ENCODE measurements at regions not wholly inside any gene's neighbourhood (a gene's known extent, or its start where the extent isn't known, plus 50 kb on each side); places are given as distances from the start of the nearest gene placed in this dataset.
"Not testable (repeated sequence)": the region's sequence is repeated elsewhere in the genome, so short reads cannot be mapped to it uniquely, and the experiment has no call there.

DNA sequence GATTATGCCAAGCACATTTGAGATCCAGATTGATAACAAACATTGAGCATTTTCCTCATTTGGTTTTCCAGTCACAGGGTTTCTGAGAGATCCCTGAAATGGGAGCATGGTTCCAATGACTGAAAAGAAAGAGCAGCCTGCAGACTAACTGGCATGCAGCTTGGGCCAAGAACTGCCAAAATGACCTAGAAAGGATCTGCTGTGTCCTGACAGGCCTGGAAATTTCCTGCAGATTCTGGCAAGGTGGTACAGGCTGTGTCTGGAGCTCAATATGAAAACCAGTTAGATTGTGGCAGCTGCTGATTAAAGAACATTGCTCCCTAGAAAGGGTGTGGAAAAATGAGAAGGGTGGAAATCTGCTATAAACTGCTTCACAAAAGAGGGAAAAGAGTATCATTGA, 417.3 kb downstream of the IPO8 start:
- no peaks in the 10 kb centered on the region for H3K4me1 ChIP-seq (ENCODE audit: insufficient read depth, low read length)
- no peaks in the 10 kb centered on the region for H3K9me3 ChIP-seq (ENCODE audit: insufficient read depth, low read depth, low read length)
- H3K36me3 ChIP-seq (ENCODE audit: insufficient read depth, low read length) = no peaks in the 10 kb centered on the region
- no peak overlapping the region for H3K27ac ChIP-seq (ENCODE audit: low read depth, low read length)
- no peaks in the 10 kb centered on the region for H3K27me3 ChIP-seq (ENCODE audit: insufficient read depth, low read length)
- no peak overlapping the region for H3K4me3 ChIP-seq (ENCODE audit: low read length)
- no peak overlapping the region for H3K9ac ChIP-seq (ENCODE audit: low read depth, low read length)

DNA sequence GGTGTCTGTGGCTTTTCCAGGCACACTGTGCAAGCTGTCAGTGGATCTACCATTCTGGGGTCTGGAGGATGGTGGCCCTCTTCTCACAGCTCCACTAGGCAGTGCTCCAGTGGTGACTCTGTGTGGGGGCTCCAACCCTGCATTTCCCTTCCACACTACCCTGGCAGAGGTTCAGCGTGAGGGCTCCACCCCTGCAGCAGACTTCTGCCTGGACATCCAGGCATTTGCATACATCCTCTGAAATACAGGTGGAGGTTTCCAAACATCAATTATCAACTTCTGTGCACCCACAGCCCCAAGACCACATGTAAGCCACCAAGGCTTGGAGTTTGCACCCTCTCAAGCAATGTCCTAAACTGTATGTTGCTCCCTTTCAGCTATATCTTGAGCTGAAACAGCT, 423.2 kb downstream of the IPO8 start:
- not testable (repeated sequence) for H3K4me3 ChIP-seq (ENCODE audit: low read length); H3K9ac ChIP-seq (ENCODE audit: low read depth, low read length); H3K36me3 ChIP-seq (ENCODE audit: insufficient read depth, low read length); H3K27me3 ChIP-seq (ENCODE audit: insufficient read depth, low read length); H3K27ac ChIP-seq (ENCODE audit: low read depth, low read length); H3K4me1 ChIP-seq (ENCODE audit: insufficient read depth, low read length)
- 100% methylated on average over 1 of the region's 1 CpG for WGBS
- peaks cover 16% of the 10 kb centered on the region for H3K9me3 ChIP-seq (ENCODE audit: insufficient read depth, low read depth, low read length)

DNA sequence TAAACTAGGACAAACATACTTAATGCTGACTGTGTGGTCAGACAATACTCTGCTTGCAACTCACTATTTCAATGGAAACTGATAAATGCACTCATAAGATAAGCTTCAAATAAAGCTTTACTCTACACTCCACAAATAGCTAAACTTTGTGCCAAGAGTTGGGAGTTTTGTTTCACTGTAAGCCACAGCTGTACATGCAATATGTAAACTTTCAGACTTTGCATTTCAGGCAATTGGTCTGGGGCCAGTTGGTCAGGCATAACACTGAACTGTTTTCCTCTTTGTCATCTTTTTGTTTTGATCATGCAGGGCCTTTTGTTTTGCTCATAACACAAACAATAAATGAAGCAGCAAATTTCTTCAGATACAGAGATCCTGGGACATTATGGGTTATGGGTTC, 426.2 kb downstream of the IPO8 start:
- no peaks in the 10 kb centered on the region for H3K27me3 ChIP-seq (ENCODE audit: insufficient read depth, low read length)
- no peak overlapping the region for H3K9ac ChIP-seq (ENCODE audit: low read depth, low read length)
- no peak overlapping the region for H3K4me3 ChIP-seq (ENCODE audit: low read length)
- no peaks in the 10 kb centered on the region for H3K4me1 ChIP-seq (ENCODE audit: insufficient read depth, low read length)
- no peak overlapping the region for H3K27ac ChIP-seq (ENCODE audit: low read depth, low read length)
- H3K9me3 ChIP-seq (ENCODE audit: insufficient read depth, low read depth, low read length) = peaks cover 21% of the 10 kb centered on the region
- no peaks in the 10 kb centered on the region for H3K36me3 ChIP-seq (ENCODE audit: insufficient read depth, low read length)

DNA sequence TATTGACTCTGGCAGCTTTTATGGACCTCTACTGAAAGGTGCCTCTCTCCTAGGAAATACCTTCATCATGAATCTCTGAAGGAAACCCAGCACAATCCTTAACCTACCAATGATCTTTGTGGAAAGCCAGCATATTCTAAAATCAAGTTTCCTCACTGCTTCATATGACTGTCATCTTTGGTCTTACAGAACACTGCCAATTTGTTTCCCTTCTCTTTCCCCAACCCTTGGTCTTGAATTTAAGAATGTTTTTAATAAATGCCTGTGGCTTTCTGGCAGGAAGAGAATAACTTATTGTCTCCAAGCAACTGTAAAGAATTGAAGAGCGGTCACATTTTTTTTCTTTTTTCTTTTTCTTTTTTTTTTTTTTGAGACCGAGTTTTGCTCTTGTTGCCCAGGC, 427.6 kb downstream of the IPO8 start:
- WGBS = 92% methylated on average over 2 of the region's 2 CpGs

DNA sequence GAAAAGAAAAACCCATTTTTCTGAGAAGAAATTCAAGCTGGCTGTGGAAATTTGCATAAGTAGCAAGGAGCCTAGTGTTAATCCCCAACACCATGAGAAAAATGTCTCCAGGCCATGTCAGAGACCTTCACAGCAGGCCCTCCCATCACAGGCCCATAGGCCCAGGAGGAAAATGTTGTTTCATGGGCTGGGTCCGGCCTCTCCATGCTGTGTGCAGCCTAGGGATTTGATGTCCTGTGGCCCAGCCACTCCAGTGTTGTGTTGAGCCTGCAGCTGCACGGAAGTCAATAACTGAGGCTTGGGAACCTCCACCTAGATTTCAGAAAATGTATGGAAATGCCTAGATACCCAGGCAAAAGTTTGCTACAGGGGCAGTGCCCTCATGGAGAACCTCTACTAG, 432.2 kb downstream of the IPO8 start:
- Histone ChIP-seq H3K27ac (ENCODE audit: low read depth, low read length) (no peak overlapping the region), H3K4me1 (ENCODE audit: insufficient read depth, low read length) (no peaks in the 10 kb centered on the region), H3K36me3 (ENCODE audit: insufficient read depth, low read length) (no peaks in the 10 kb centered on the region), H3K27me3 (ENCODE audit: insufficient read depth, low read length) (no peaks in the 10 kb centered on the region), H3K9ac (ENCODE audit: low read depth, low read length) (no peak overlapping the region), H3K9me3 (ENCODE audit: insufficient read depth, low read depth, low read length) (0 out of 2 replicates have a peak, but pooled peaks cover 5% of the 10 kb centered on the region), H3K4me3 (ENCODE audit: low read length) (no peak overlapping the region)
- WGBS = 94% methylated on average over 2 of the region's 2 CpGs

More for the DNA sequence above, 427.6 kb downstream of the IPO8 start:
- no peak overlapping the region for H3K9ac ChIP-seq (ENCODE audit: low read depth, low read length)
- peaks cover 21% of the 10 kb centered on the region for H3K9me3 ChIP-seq (ENCODE audit: insufficient read depth, low read depth, low read length)
- H3K36me3 ChIP-seq (ENCODE audit: insufficient read depth, low read length) = no peaks in the 10 kb centered on the region
- no peak overlapping the region for H3K27ac ChIP-seq (ENCODE audit: low read depth, low read length)
- no peaks in the 10 kb centered on the region for H3K27me3 ChIP-seq (ENCODE audit: insufficient read depth, low read length)
- H3K4me1 ChIP-seq (ENCODE audit: insufficient read depth, low read length) = no peaks in the 10 kb centered on the region
- no peak overlapping the region for H3K4me3 ChIP-seq (ENCODE audit: low read length)

DNA sequence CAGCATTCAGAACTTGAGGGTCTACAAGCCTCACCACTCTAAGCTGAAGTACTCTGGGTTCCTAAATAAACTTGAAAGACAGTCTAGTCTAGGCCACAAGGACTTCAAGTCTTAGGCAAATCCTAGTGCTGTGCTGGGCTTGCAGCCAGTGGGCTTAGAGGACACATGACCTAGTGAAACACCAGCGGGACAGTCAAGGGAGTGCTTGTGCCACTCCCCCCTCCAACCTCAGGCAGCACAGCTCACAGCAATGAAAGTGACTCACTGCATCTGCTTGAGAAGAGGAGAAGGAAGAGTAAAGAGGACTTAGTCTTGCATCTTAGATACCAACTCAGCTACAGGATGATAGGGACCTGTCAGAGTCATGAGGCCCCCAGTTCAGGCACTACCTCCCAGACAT, 438.1 kb downstream of the IPO8 start:
- no peaks in the 10 kb centered on the region for H3K36me3 ChIP-seq (ENCODE audit: insufficient read depth, low read length)
- no peak overlapping the region for H3K4me3 ChIP-seq (ENCODE audit: low read length)
- H3K27ac ChIP-seq (ENCODE audit: low read depth, low read length) = no peak overlapping the region
- no peak overlapping the region for H3K9ac ChIP-seq (ENCODE audit: low read depth, low read length)
- H3K27me3 ChIP-seq (ENCODE audit: insufficient read depth, low read length) = no peaks in the 10 kb centered on the region
- H3K9me3 ChIP-seq (ENCODE audit: insufficient read depth, low read depth, low read length) = no peaks in the 10 kb centered on the region
- 87% methylated on average over 1 of the region's 1 CpG for WGBS
- no peaks in the 10 kb centered on the region for H3K4me1 ChIP-seq (ENCODE audit: insufficient read depth, low read length)

DNA sequence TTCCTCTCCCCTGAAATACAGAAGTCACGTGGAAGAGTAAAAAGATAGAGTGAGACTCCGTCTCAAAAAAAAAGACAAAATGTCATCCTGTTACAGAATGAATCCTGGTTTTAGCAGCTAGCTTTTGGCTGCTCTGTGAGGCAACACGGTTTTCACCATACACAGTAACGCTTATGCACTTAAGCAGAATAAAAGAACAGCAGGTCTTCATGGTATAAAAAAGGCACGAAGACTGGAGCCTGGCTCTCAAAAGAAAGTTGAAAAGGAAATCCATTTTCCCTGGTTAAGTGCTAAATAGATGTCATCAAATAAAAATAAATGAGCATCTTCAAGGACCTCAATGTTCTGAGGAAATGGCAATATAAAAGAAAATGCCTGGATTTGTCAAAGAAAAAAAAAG, 444.1 kb downstream of the IPO8 start:
- no peaks in the 10 kb centered on the region for H3K9me3 ChIP-seq (ENCODE audit: insufficient read depth, low read depth, low read length)
- no peaks in the 10 kb centered on the region for H3K36me3 ChIP-seq (ENCODE audit: insufficient read depth, low read length)
- 79% methylated on average over 5 of the region's 5 CpGs for WGBS
- 0 out of 2 replicates have a peak overlapping the region, but pooled peaks have one; percentile 26 for H3K27ac ChIP-seq (ENCODE audit: low read depth, low read length)
- H3K4me1 ChIP-seq (ENCODE audit: insufficient read depth, low read length) = peaks cover 10% of the 10 kb centered on the region
- H3K4me3 ChIP-seq (ENCODE audit: low read length) = no peak overlapping the region
- H3K27me3 ChIP-seq (ENCODE audit: insufficient read depth, low read length) = no peaks in the 10 kb centered on the region
- H3K9ac ChIP-seq (ENCODE audit: low read depth, low read length) = no peak overlapping the region

DNA sequence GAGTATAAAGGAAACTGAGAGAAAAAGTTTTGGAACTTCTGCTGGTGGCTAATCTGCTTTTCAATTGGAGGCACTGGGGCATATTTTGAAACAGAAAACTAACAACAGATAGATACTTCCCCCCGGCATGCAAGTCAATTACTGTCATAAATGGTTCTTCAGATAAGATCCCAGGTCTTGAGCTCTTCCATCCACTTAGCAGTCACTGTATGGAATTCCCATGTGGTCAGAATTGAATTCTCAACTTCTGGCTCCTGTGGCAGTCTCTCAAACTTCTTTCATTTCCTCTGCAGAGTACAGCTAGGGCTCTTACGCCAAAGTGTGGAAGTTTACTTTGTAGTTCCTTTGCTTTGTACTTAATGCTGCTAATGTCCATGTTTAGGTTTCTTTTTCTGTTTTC, 452.2 kb downstream of the IPO8 start:
- Histone ChIP-seq H3K9me3 (ENCODE audit: insufficient read depth, low read depth, low read length) (no peaks in the 10 kb centered on the region), H3K4me1 (ENCODE audit: insufficient read depth, low read length) (no peaks in the 10 kb centered on the region), H3K27ac (ENCODE audit: low read depth, low read length) (no peak overlapping the region), H3K36me3 (ENCODE audit: insufficient read depth, low read length) (no peaks in the 10 kb centered on the region), H3K9ac (ENCODE audit: low read depth, low read length) (no peak overlapping the region), H3K27me3 (ENCODE audit: insufficient read depth, low read length) (no peaks in the 10 kb centered on the region), H3K4me3 (ENCODE audit: low read length) (no peak overlapping the region)
- WGBS = 97% methylated on average over 2 of the region's 2 CpGs

DNA sequence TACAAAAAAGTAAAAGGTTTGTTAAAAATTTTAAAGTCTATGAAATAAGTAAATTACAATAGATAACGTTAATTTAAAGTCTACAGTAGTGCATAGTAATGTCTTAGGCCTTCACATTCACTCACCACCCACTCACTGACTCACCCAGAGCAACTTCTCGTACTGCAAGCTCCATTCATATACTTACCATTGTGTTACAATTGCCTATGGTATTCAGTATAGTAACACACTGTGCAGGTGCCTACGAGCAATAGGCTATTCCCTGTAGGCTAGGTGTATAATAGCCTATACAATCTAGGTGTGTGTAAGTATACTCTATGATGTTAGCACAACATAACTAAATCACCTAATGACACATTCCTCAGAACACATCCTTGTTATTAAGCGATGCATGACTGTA, 435.3 kb upstream of the TMTC1 start:
- no peak overlapping the region for H3K9ac ChIP-seq (ENCODE audit: low read depth, low read length)
- 0 out of 2 replicates have a peak, but pooled peaks cover 3% of the 10 kb centered on the region for H3K9me3 ChIP-seq (ENCODE audit: insufficient read depth, low read depth, low read length)
- no peaks in the 10 kb centered on the region for H3K27me3 ChIP-seq (ENCODE audit: insufficient read depth, low read length)
- no peaks in the 10 kb centered on the region for H3K36me3 ChIP-seq (ENCODE audit: insufficient read depth, low read length)
- no peak overlapping the region for H3K27ac ChIP-seq (ENCODE audit: low read depth, low read length)
- no peaks in the 10 kb centered on the region for H3K4me1 ChIP-seq (ENCODE audit: insufficient read depth, low read length)
- WGBS = 91% methylated on average over 2 of the region's 4 CpGs
- no peak overlapping the region for H3K4me3 ChIP-seq (ENCODE audit: low read length)

DNA sequence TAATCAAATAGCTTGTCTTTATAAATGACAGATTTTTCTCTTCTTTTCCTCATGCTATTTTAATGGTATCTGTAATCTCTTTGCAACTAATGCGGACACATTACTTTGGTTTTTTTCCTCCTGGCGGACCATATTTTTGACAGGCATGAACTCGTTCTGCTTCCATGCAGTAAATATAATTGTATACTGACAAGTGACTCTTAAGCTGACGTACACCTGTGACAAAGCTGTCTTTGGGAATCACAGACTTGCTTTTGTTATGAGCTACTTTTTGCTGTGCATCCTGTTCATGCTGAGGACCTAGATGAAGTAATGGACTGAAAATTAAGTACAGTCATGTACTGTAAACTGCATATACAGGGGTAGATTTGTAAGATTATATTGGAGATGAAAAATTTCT, 434.3 kb upstream of the TMTC1 start:
- Histone ChIP-seq H3K27ac (ENCODE audit: low read depth, low read length) (no peak overlapping the region), H3K27me3 (ENCODE audit: insufficient read depth, low read length) (no peaks in the 10 kb centered on the region), H3K9ac (ENCODE audit: low read depth, low read length) (no peak overlapping the region), H3K4me3 (ENCODE audit: low read length) (no peak overlapping the region), H3K4me1 (ENCODE audit: insufficient read depth, low read length) (no peaks in the 10 kb centered on the region), H3K9me3 (ENCODE audit: insufficient read depth, low read depth, low read length) (0 out of 2 replicates have a peak, but pooled peaks cover 3% of the 10 kb centered on the region), H3K36me3 (ENCODE audit: insufficient read depth, low read length) (no peaks in the 10 kb centered on the region)
- WGBS = 99% methylated on average over 4 of the region's 4 CpGs

DNA sequence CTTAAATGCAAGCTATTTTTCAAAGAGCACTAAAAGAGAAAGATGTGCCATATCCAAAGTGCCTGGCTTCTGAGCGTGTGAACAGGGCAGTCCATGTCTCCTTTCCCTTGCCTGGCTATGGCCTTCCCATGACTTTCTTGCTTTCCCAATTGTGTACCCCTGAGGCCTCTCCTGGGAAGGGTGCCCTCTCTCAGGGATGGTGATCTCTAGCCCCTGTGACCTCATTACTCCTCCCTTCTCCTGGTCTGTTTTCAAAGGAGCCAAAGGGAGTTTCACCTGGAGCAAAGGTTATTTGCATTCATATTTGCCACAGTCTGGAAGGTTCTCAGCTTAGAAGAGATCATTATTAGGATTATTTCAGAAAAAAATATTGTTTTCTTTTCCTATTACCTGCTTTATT, 429.4 kb upstream of the TMTC1 start:
- 49% methylated on average over 1 of the region's 1 CpG for WGBS
- no peaks in the 10 kb centered on the region for H3K9me3 ChIP-seq (ENCODE audit: insufficient read depth, low read depth, low read length)
- H3K4me3 ChIP-seq (ENCODE audit: low read length) = no peak overlapping the region

DNA sequence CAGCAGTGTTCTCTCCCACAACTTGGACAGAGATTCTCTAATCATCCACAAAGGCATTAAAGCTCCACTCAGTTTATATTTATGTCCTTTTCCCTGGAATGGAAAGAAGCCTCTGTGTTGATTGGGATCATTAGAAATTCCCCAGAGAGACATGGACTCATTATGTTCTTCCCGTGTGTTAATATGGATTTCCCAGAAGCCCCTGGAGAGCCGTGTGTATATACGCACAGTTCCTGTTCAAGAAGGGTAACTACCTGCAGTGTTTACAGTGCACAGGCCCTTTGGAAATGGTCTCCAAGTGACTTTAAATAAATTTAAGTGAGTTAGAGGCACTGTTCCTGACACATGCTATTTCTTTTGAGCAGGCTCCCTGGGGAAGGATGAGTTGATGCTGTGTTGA, 428.0 kb upstream of the TMTC1 start:
- H3K4me3 ChIP-seq (ENCODE audit: low read length) = no peak overlapping the region
- no peak overlapping the region for H3K27ac ChIP-seq (ENCODE audit: low read depth, low read length)
- no peaks in the 10 kb centered on the region for H3K27me3 ChIP-seq (ENCODE audit: insufficient read depth, low read length)
- H3K9ac ChIP-seq (ENCODE audit: low read depth, low read length) = no peak overlapping the region
- WGBS = 94% methylated on average over 3 of the region's 3 CpGs
- H3K9me3 ChIP-seq (ENCODE audit: insufficient read depth, low read depth, low read length) = no peaks in the 10 kb centered on the region
- peaks cover 3% of the 10 kb centered on the region; the same call in 1 of the 2 replicates for H3K4me1 ChIP-seq (ENCODE audit: insufficient read depth, low read length)
- H3K36me3 ChIP-seq (ENCODE audit: insufficient read depth, low read length) = no peaks in the 10 kb centered on the region

More for the DNA sequence above, 429.4 kb upstream of the TMTC1 start:
- H3K4me1 ChIP-seq (ENCODE audit: insufficient read depth, low read length) = no peaks in the 10 kb centered on the region
- H3K27ac ChIP-seq (ENCODE audit: low read depth, low read length) = no peak overlapping the region
- no peaks in the 10 kb centered on the region for H3K36me3 ChIP-seq (ENCODE audit: insufficient read depth, low read length)
- H3K27me3 ChIP-seq (ENCODE audit: insufficient read depth, low read length) = no peaks in the 10 kb centered on the region
- no peak overlapping the region for H3K9ac ChIP-seq (ENCODE audit: low read depth, low read length)

Measured in HUES64 (cell line).